ENCODE measurements at regions not wholly inside any gene's neighbourhood (a gene's known extent, or its start where the extent isn't known, plus 50 kb on each side); places are given as distances from the start of the nearest gene placed in this dataset.

- no peak for DNase-seq (ENCODE audit: low read depth)
Measured at GRCh38 chr5:5063533-5063953, 76.6 kb upstream of the ADAMTS16 start.

- DNase-seq (ENCODE audit: low read depth): no peak
Measured at GRCh38 chr5:5065472-5065871, 74.7 kb upstream of the ADAMTS16 start.

DNA sequence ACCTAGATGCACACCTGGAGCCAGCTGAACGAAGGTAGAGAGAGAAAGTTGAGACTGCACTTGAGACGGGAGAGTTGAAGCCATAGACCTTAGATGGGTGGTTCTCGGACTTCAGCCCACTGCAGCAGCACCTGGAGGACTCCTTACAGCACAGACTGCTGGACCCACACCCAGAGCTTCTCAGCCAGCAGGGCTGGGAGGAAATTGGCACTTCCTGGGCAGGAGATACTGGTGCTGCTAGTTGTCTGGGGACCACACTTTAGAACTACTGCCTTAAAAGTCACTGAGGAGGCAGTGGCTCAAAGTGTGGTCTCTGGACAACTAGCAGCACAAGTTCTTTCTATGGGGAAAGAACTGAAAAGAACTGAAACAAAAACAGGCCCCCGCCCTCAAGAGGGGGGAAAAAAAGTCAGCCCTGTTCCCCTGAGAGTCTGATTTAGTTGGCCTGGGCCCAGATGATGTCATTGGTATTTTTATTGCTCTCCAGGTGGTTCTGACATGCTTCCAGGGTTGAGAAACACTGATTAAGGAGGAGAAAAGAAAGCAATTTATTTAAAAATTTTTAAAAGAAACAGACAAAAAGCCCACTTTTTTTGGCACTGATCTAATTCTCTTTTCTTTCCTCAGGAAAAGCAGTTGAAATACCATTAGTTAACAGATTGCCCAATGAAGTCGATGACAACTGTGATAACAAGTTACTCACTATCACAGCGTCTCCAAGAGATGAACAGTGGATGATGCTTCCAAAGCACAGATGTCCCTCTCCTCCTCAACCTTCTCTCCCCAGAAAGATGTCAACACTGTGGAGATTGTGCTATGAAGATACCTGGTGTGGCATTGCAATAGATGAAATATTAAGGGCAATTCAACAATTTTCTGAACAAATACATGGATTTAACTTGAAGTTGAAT, 73.6 kb upstream of the ADAMTS16 start:
- no peak for DNase-seq (ENCODE audit: low read depth)

GRCh38 chr5:5069851-5070250, 70.3 kb upstream of the ADAMTS16 start:
- no peak for DNase-seq (ENCODE audit: low read depth)

GRCh38 chr5:5071554-5071953, 68.6 kb upstream of the ADAMTS16 start:
- DNase-seq (ENCODE audit: low read depth): no peak

GRCh38 chr5:5077236-5077635, 62.9 kb upstream of the ADAMTS16 start:
- DNase-seq (ENCODE audit: low read depth): no peak

GRCh38 chr5:5078009-5078897, 61.9 kb upstream of the ADAMTS16 start:
- DNase-seq (ENCODE audit: low read depth): no peak

GRCh38 chr5:5079876-5080275, 60.3 kb upstream of the ADAMTS16 start:
- no peak for DNase-seq (ENCODE audit: low read depth)

DNA sequence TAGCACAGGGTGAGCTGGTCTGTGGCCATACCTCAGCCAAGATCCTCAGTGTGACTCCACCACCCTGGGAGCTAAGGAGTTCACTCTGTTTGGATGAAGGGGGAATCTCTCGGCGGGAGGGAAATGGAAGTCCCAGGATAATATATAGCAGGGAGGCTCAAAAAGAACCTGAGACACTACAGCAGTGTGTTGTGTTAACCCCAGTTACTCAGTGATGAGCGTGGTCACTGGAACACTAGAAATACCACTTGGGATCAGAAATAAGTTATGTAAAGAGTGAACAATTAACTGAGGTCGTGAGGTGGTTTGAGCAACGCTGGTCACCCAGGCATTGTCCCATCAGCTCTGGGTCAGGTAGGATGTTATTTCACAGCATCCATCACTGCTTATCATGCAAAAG, 59.3 kb upstream of the ADAMTS16 start:
- DNase-seq (ENCODE audit: low read depth): no peak

DNA sequence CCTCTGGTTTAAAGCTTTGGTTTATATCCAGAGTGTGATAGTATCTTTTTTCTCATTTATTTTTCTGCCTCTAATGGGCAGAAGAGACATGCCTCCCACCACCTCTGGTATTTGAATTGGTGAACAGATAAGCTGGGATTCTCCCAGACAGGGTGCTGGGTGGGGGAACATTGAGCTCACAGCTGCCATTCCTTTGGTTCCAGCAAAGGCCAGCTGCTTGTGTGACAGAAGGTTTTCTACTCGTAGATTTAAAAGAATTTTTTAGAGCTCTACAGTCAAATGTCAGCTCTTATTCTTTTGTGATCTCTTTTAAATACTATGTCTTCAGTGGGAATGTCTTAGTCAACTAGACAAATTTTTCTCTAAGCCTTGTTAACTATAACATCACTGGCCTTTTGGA, 54.7 kb upstream of the ADAMTS16 start:
- no peak for DNase-seq (ENCODE audit: low read depth)

DNA sequence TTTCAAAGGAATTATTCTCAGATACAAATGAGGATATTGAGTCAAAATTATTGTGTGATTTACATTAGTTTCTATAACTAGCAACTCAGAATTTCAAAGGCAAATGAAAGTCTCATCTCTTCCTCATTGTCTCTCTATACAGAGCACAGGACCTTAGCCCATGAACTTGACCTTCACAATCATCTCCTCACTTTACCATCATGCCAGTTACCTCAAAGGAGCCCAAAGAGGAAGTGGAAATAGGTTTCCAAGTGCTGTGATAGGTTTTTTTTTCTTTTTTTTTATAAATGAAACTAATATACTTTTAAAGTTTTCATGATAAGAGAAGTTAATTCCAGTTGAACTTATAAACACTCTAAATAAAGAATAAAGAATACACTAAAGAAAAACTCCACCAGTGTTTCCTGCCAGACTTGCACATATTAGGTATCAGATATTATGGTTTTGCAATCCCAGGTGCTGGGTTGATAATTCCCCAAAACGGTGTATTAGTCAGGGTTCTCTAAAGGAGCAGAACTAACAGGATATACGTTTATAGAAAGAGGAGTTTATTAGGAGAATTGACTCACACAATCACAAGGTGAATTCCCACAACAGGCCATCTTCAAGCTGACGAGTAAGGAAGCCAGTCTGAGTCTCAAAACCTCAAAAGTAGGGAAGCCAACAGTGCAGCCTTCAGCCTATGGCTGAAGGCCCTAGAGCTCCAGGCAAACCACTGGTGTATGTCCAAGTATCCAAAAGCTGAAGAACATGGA, 50.1 kb upstream of the ADAMTS16 start:
- no peak for DNase-seq (ENCODE audit: low read depth)
